Endodermal cell (in vitro differentiated cells): ENCODE measurements at regions not wholly inside any gene's neighbourhood (a gene's known extent, or its start where the extent isn't known, plus 50 kb on each side); places are given as distances from the start of the nearest gene placed in this dataset.
A peak's percentile ranks its signal among the peaks of the same experiment; 100 is the strongest.

Experiments used
- DNase-seq: peaks from one replicate; pipeline ENCODE4 v3.0.0-alpha.2; 2017
- H3K27ac ChIP-seq: 2 replicates; pipeline ENCODE4 v1.5.1; 2013; ENCODE audit warnings: mild to moderate bottlenecking, low read depth, low read length, moderate library complexity
- H3K27me3 ChIP-seq: 2 replicates; pipeline ENCODE4 v1.6.1; 2013; ENCODE audit warnings: mild to moderate bottlenecking, low read length, moderate library complexity; ENCODE audit not compliant: insufficient read depth, control insufficient read depth, poor library complexity, severe bottlenecking
- H3K36me3 ChIP-seq: 2 replicates; pipeline ENCODE4 v1.7.0; 2013; ENCODE audit warnings: mild to moderate bottlenecking, low read length, moderate library complexity; ENCODE audit not compliant: control insufficient read depth, insufficient read depth
- H3K4me1 ChIP-seq: one replicate; pipeline ENCODE4 v1.7.0; 2013; ENCODE audit warnings: low read length; ENCODE audit not compliant: control insufficient read depth, insufficient read depth
- H3K4me3 ChIP-seq: 2 replicates; pipeline ENCODE4 v1.5.1; 2013; ENCODE audit warnings: mild to moderate bottlenecking, low read length, moderate library complexity
- H3K9ac ChIP-seq: 2 replicates; pipeline ENCODE4 v1.6.1; 2013; ENCODE audit warnings: mild to moderate bottlenecking, low read length, moderate library complexity; ENCODE audit not compliant: poor library complexity, severe bottlenecking; ENCODE audit errors: extremely low read depth
- H3K9me3 ChIP-seq: 2 replicates; pipeline ENCODE4 v1.6.1; 2013; ENCODE audit warnings: mild to moderate bottlenecking, low read length, moderate library complexity; ENCODE audit not compliant: control insufficient read depth
- H3K27ac Mint-ChIP-seq: 2 replicates; pipeline ENCODE4 v1.8.0; 2020; ENCODE audit warnings: mixed read lengths
- H3K27me3 Mint-ChIP-seq: 2 replicates; pipeline ENCODE4 v1.8.0; 2021; ENCODE audit warnings: mild to moderate bottlenecking, mixed read lengths; ENCODE audit not compliant: insufficient read depth
- H3K36me3 Mint-ChIP-seq: 2 replicates; pipeline ENCODE4 v1.8.0; 2020; ENCODE audit warnings: low read depth, mixed read lengths
- H3K4me1 Mint-ChIP-seq: 2 replicates; pipeline ENCODE4 v1.8.0; 2020; ENCODE audit warnings: mixed read lengths
- H3K4me3 Mint-ChIP-seq: 2 replicates; pipeline ENCODE4 v1.8.0; 2020; ENCODE audit warnings: mild to moderate bottlenecking, moderate library complexity, mixed read lengths
- H3K9me3 Mint-ChIP-seq: 2 replicates; pipeline ENCODE4 v1.8.0; 2020; ENCODE audit warnings: mild to moderate bottlenecking, mixed read lengths
- WGBS, 2 experiments: methylation state at CpG; one replicate each; pipeline versions ENCODE4 v1.1.5 to v1.1.7; 2013; ENCODE audit warnings: missing lambda C conversion rate in 2 of 2, mixed read lengths in 1 of 2; ENCODE audit not compliant: insufficient coverage in 1 of 2, insufficient read length in 1 of 2; 5-methylcytosine and 5-hydroxymethylcytosine counted together
- TF ChIP-seq, protein P1 (sequence below): fragments of 200-600 bp; sonication (generic); conservative IDR thresholded peaks from 2 replicates; pipeline ENCODE4 v1.5.0; 2021; ENCODE audit warnings: antibody characterized with exemption, mild to moderate bottlenecking

DNA sequence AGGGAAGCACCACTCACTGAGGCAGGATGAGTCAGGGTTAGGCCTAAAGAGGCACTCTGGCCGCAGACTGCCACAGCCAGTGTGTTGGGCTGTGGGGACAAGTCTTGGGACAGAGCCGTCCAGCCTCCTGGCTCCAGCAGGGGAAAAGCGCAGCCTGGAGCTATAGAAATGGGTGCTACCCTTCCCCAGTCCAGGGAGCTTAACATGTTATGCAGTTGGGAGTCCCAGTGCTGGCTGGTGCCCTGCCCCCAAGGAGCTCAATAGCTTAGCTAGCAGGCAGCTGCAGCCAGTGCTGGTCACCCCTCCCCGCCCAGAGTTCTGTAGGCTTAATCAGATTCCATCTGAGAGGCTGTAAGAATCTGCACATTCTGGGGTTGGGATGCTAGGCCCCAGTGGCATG, 399.6 kb upstream of the TUSC1 start:
- no peak overlapping the region for H3K9ac ChIP-seq

DNA sequence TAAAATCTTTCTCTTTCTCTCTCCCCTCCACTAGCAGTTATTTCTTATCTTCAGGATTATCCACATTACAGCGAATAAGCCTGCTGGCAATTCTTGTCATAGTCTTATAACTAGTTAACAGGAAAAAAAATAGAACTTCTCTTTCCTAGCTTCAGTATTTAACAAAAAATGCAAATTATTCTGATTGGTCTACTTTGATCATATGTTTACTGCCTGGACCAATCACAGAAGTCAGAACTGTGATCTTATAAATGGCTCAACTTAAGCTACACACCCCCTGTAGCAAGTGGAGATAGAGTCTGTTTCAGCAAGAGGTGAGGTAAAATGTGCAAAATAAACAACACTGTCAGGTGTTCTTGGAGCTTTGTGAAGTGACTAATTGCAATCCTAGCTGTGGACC, 389.4 kb upstream of the TUSC1 start:
- TF ChIP-seq, protein P1, sequence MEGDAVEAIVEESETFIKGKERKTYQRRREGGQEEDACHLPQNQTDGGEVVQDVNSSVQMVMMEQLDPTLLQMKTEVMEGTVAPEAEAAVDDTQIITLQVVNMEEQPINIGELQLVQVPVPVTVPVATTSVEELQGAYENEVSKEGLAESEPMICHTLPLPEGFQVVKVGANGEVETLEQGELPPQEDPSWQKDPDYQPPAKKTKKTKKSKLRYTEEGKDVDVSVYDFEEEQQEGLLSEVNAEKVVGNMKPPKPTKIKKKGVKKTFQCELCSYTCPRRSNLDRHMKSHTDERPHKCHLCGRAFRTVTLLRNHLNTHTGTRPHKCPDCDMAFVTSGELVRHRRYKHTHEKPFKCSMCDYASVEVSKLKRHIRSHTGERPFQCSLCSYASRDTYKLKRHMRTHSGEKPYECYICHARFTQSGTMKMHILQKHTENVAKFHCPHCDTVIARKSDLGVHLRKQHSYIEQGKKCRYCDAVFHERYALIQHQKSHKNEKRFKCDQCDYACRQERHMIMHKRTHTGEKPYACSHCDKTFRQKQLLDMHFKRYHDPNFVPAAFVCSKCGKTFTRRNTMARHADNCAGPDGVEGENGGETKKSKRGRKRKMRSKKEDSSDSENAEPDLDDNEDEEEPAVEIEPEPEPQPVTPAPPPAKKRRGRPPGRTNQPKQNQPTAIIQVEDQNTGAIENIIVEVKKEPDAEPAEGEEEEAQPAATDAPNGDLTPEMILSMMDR, result no peak
- Mint-ChIP-seq H3K4me1 (peaks cover 4% of the 10 kb centered on the region), H3K27me3 (no peaks in the 10 kb centered on the region), H3K27ac (no peak overlapping the region), H3K36me3 (no peaks in the 10 kb centered on the region), H3K4me3 (no peak overlapping the region), H3K9me3 (peaks cover 2% of the 10 kb centered on the region)
- H3K4me3 ChIP-seq, result no peak overlapping the region
- no peak for DNase-seq
- 100% methylated on average over 1 of the region's 1 CpG for WGBS, 2 experiments
- H3K4me1 ChIP-seq, result peaks cover 2% of the 10 kb centered on the region
- H3K36me3 ChIP-seq, result no peaks in the 10 kb centered on the region
- no peaks in the 10 kb centered on the region for H3K27me3 ChIP-seq
- no peak overlapping the region for H3K27ac ChIP-seq
- no peaks in the 10 kb centered on the region for H3K9me3 ChIP-seq
- H3K9ac ChIP-seq, result no peak overlapping the region

More for the DNA sequence above, 399.6 kb upstream of the TUSC1 start:
- peak; percentile 42 for DNase-seq
- Mint-ChIP-seq H3K4me3 (no peak overlapping the region), H3K4me1 (no peaks in the 10 kb centered on the region), H3K27me3 (no peaks in the 10 kb centered on the region), H3K36me3 (no peaks in the 10 kb centered on the region), H3K9me3 (peaks cover 19% of the 10 kb centered on the region), H3K27ac (no peak overlapping the region)
- H3K36me3 ChIP-seq, result no peaks in the 10 kb centered on the region
- H3K27me3 ChIP-seq, result no peaks in the 10 kb centered on the region
- TF ChIP-seq, protein P1, result no peak
- H3K9me3 ChIP-seq, result peaks cover 8% of the 10 kb centered on the region
- H3K4me1 ChIP-seq, result no peaks in the 10 kb centered on the region
- no peak overlapping the region for H3K27ac ChIP-seq
- WGBS, 2 experiments, result 92 to 100% methylated on average over 1 to 4 of the region's 4 CpGs
- H3K4me3 ChIP-seq, result no peak overlapping the region

DNA sequence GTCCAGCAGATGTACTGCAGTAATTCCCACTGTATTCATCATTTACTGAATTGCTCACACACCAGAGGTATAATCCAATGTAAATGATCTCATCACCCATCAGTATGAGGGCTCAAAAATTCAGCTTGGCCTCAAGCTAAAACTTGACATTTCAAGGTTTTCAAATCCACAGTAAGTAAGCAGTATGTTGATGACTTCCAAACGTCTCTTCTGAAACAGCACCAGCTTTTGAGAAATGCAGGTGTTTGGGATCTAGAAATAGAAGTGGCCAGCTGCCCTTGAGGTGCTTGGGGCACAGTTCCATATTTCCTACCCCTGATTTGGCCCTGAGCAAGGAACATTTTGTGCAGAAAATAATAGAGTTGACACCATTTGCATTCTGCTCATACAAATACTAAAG, 388.0 kb upstream of the TUSC1 start:
- Histone ChIP-seq H3K27me3 (no peaks in the 10 kb centered on the region), H3K9ac (no peak overlapping the region), H3K36me3 (no peaks in the 10 kb centered on the region), H3K27ac (no peak overlapping the region), H3K4me1 (peaks cover 8% of the 10 kb centered on the region), H3K9me3 (no peaks in the 10 kb centered on the region), H3K4me3 (no peak overlapping the region)
- Mint-ChIP-seq H3K9me3 (no peaks in the 10 kb centered on the region), H3K36me3 (no peaks in the 10 kb centered on the region), H3K27me3 (no peaks in the 10 kb centered on the region), H3K27ac (no peak overlapping the region), H3K4me3 (no peak overlapping the region), H3K4me1 (peaks cover 10% of the 10 kb centered on the region)
- WGBS, 2 experiments, result 79% methylated on average over 1 of the region's 1 CpG; no CpG with 5 or more reads in 1 of the 2 experiments
- DNase-seq, result no peak
- TF ChIP-seq, protein P1, result no peak
